HepG2 (cell line): ENCODE measurements at regions not wholly inside any gene's neighbourhood (a gene's known extent, or its start where the extent isn't known, plus 50 kb on each side); places are given as distances from the start of the nearest gene placed in this dataset.

Experiments used
- HHEX ChIP-seq: IDR thresholded peaks from 2 replicates; pipeline ENCODE4 v1.6.1; 2016; ENCODE audit warnings: control low read depth
- LCORL ChIP-seq, 2 experiments: fragments of 450-650 bp in 1 of 2; sonication (generic) in 1 of 2; formaldehyde crosslinking in 1 of 2; IDR thresholded peaks; 2 replicates each; pipeline versions ENCODE4 v1.5.0 to v1.6.1; 2017 to 2020; ENCODE audit warnings: antibody characterized with exemption in 1 of 2, missing genetic modification reagents in 1 of 2
- MAFG ChIP-seq: sonication (generic); formaldehyde crosslinking; IDR thresholded peaks from 2 replicates; pipeline ENCODE4 v1.5.1; 2020; ENCODE audit warnings: mild to moderate bottlenecking, missing genetic modification reagents
- PTBP1 ChIP-seq: fragments of 200-400 bp; formaldehyde crosslinking; IDR thresholded peaks from 2 replicates; pipeline ENCODE4 v1.6.1; 2018; ENCODE audit warnings: low read length, low read depth; ENCODE audit not compliant: poor library complexity, severe bottlenecking
- RAD21 ChIP-seq: fragments of 450-650 bp; formaldehyde crosslinking; IDR thresholded peaks from 2 replicates; pipeline ENCODE4 v1.5.0; 2020; ENCODE audit warnings: mild to moderate bottlenecking
- SMC3 ChIP-seq: IDR thresholded peaks from 2 replicates; pipeline ENCODE4 v1.6.1; 2011; ENCODE audit warnings: low read length, improper control_type of control experiment
- TCF7 ChIP-seq: sonication (generic); IDR thresholded peaks from 2 replicates; pipeline ENCODE4 v1.6.1; 2016; ENCODE audit warnings: antibody characterized with exemption, low read depth
- XRCC5 ChIP-seq: fragments of 200-400 bp; formaldehyde crosslinking; optimal IDR thresholded peaks from 2 replicates; pipeline ENCODE3; 2017; ENCODE audit warnings: mild to moderate bottlenecking, low read length
- ZBTB3 ChIP-seq: sonication (generic); formaldehyde crosslinking; IDR thresholded peaks from 2 replicates; pipeline ENCODE4 v1.4.0; 2020; ENCODE audit warnings: low read depth, mild to moderate bottlenecking, moderate library complexity, missing genetic modification reagents, borderline replicate concordance
- ZMYM3 ChIP-seq: sonication (generic); formaldehyde crosslinking; IDR thresholded peaks from 2 replicates; pipeline ENCODE4 v1.5.1; 2020; ENCODE audit warnings: mild to moderate bottlenecking, missing genetic modification reagents
- ZNF121 ChIP-seq: sonication (generic); formaldehyde crosslinking; IDR thresholded peaks from 2 replicates; pipeline ENCODE4 v1.5.0; 2020; ENCODE audit warnings: mild to moderate bottlenecking, missing genetic modification reagents
- ZNF34 ChIP-seq: sonication (generic); formaldehyde crosslinking; IDR thresholded peaks from 2 replicates; pipeline ENCODE4 v1.4.0; 2020; ENCODE audit warnings: mild to moderate bottlenecking, missing genetic modification reagents, borderline replicate concordance
- ZNF703 ChIP-seq: sonication (generic); formaldehyde crosslinking; IDR thresholded peaks from 2 replicates; pipeline ENCODE4 v1.5.1; 2020; ENCODE audit warnings: missing genetic modification reagents, mild to moderate bottlenecking, moderate library complexity, borderline replicate concordance
- TF ChIP-seq, protein P1 (sequence below): sonication (generic); formaldehyde crosslinking; IDR thresholded peaks from 2 replicates; pipeline ENCODE4 v1.4.0; 2020; ENCODE audit warnings: missing genetic modification reagents
- TF ChIP-seq, protein P2 (sequence below): sonication (generic); formaldehyde crosslinking; IDR thresholded peaks from 2 replicates; pipeline ENCODE4 v1.8.1; 2023; ENCODE audit warnings: mild to moderate bottlenecking, missing genetic modification reagents
- TF ChIP-seq, protein P3 (sequence below): sonication (generic); formaldehyde crosslinking; IDR thresholded peaks from 2 replicates; pipeline ENCODE4 v1.4.0; 2020; ENCODE audit warnings: missing genetic modification reagents
- TF ChIP-seq, protein P4 (sequence below): sonication (generic); formaldehyde crosslinking; IDR thresholded peaks from 2 replicates; pipeline ENCODE4 v1.5.0; 2020; ENCODE audit warnings: mild to moderate bottlenecking, missing genetic modification reagents, moderate library complexity
- TF ChIP-seq, protein P5 (sequence below): sonication (generic); formaldehyde crosslinking; conservative IDR thresholded peaks from 2 replicates; pipeline ENCODE4 v1.4.0; 2020; ENCODE audit warnings: missing genetic modification reagents
- TF ChIP-seq, protein P6 (sequence below): sonication (generic); formaldehyde crosslinking; IDR thresholded peaks from 2 replicates; pipeline ENCODE4 v1.8.0; 2023; ENCODE audit warnings: mild to moderate bottlenecking, missing genetic modification reagents

DNA sequence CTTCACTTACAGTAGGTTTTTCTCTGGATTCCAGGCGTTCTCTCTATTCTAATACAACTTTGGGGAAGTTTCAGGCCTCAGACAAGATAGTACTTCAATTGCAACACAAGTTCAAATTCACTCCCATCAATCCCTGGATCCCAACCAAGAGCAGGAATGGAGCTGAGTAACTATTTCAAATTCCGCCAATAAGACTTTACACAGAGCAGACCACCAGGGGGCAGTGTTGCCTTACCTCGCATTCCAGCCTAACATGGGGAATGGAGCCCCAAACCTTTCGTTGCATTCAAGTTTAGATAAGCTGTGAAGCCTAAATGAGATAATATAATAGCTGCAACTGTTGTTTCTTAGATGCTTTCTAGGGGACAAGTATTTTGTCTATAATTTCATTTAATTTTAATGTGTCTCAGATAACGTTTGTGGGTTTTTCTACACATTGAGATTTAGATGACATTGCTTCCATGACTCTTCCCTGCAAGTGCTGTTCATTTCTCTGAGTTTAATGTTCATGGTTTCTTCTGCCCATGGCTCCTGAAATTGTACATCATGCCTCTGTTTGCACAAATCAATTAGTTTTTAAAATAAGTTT, 186.7 kb downstream of the NSUN3 start (continued):
- TF ChIP-seq ZBTB3: no peak
- TF ChIP-seq, protein P1, sequence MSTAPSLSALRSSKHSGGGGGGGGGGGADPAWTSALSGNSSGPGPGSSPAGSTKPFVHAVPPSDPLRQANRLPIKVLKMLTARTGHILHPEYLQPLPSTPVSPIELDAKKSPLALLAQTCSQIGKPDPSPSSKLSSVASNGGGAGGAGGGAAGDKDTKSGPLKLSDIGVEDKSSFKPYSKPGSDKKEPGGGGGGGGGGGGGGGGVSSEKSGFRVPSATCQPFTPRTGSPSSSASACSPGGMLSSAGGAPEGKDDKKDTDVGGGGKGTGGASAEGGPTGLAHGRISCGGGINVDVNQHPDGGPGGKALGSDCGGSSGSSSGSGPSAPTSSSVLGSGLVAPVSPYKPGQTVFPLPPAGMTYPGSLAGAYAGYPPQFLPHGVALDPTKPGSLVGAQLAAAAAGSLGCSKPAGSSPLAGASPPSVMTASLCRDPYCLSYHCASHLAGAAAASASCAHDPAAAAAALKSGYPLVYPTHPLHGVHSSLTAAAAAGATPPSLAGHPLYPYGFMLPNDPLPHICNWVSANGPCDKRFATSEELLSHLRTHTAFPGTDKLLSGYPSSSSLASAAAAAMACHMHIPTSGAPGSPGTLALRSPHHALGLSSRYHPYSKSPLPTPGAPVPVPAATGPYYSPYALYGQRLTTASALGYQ (CRISPR knock-in tag): no peak
- no peak for TF ChIP-seq HHEX (CRISPR knock-in tag)
- TF ChIP-seq ZNF121 (CRISPR knock-in tag): no peak
- TF ChIP-seq, protein P2, sequence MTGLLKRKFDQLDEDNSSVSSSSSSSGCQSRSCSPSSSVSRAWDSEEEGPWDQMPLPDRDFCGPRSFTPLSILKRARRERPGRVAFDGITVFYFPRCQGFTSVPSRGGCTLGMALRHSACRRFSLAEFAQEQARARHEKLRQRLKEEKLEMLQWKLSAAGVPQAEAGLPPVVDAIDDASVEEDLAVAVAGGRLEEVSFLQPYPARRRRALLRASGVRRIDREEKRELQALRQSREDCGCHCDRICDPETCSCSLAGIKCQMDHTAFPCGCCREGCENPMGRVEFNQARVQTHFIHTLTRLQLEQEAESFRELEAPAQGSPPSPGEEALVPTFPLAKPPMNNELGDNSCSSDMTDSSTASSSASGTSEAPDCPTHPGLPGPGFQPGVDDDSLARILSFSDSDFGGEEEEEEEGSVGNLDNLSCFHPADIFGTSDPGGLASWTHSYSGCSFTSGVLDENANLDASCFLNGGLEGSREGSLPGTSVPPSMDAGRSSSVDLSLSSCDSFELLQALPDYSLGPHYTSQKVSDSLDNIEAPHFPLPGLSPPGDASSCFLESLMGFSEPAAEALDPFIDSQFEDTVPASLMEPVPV (CRISPR knock-in tag): no peak
- TF ChIP-seq, protein P3, sequence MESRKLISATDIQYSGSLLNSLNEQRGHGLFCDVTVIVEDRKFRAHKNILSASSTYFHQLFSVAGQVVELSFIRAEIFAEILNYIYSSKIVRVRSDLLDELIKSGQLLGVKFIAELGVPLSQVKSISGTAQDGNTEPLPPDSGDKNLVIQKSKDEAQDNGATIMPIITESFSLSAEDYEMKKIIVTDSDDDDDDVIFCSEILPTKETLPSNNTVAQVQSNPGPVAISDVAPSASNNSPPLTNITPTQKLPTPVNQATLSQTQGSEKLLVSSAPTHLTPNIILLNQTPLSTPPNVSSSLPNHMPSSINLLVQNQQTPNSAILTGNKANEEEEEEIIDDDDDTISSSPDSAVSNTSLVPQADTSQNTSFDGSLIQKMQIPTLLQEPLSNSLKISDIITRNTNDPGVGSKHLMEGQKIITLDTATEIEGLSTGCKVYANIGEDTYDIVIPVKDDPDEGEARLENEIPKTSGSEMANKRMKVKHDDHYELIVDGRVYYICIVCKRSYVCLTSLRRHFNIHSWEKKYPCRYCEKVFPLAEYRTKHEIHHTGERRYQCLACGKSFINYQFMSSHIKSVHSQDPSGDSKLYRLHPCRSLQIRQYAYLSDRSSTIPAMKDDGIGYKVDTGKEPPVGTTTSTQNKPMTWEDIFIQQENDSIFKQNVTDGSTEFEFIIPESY (CRISPR knock-in tag): no peak
- TF ChIP-seq LCORL (IDR thresholded peaks at IDR 0.05): no peak
- no peak for TF ChIP-seq LCORL (CRISPR knock-in tag; IDR thresholded peaks at IDR 0.05)
- TF ChIP-seq SMC3: peak; percentile 66; the same call in 1 of the 2 replicates
- TF ChIP-seq MAFG: no peak
- TF ChIP-seq, protein P4, sequence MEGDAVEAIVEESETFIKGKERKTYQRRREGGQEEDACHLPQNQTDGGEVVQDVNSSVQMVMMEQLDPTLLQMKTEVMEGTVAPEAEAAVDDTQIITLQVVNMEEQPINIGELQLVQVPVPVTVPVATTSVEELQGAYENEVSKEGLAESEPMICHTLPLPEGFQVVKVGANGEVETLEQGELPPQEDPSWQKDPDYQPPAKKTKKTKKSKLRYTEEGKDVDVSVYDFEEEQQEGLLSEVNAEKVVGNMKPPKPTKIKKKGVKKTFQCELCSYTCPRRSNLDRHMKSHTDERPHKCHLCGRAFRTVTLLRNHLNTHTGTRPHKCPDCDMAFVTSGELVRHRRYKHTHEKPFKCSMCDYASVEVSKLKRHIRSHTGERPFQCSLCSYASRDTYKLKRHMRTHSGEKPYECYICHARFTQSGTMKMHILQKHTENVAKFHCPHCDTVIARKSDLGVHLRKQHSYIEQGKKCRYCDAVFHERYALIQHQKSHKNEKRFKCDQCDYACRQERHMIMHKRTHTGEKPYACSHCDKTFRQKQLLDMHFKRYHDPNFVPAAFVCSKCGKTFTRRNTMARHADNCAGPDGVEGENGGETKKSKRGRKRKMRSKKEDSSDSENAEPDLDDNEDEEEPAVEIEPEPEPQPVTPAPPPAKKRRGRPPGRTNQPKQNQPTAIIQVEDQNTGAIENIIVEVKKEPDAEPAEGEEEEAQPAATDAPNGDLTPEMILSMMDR: peak; percentile 86
- TF ChIP-seq, protein P5, sequence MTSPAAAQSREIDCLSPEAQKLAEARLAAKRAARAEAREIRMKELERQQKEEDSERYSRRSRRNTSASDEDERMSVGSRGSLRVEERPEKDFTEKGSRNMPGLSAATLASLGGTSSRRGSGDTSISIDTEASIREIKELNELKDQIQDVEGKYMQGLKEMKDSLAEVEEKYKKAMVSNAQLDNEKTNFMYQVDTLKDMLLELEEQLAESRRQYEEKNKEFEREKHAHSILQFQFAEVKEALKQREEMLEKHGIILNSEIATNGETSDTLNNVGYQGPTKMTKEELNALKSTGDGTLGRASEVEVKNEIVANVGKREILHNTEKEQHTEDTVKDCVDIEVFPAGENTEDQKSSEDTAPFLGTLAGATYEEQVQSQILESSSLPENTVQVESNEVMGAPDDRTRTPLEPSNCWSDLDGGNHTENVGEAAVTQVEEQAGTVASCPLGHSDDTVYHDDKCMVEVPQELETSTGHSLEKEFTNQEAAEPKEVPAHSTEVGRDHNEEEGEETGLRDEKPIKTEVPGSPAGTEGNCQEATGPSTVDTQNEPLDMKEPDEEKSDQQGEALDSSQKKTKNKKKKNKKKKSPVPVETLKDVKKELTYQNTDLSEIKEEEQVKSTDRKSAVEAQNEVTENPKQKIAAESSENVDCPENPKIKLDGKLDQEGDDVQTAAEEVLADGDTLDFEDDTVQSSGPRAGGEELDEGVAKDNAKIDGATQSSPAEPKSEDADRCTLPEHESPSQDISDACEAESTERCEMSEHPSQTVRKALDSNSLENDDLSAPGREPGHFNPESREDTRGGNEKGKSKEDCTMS (CRISPR knock-in tag): no peak
- TF ChIP-seq RAD21 (CRISPR knock-in tag): peak; percentile 54; the same call in 1 of the 2 replicates
- TF ChIP-seq ZNF34 (CRISPR knock-in tag): no peak
- peak; percentile 23 for TF ChIP-seq XRCC5
- TF ChIP-seq, protein P6, sequence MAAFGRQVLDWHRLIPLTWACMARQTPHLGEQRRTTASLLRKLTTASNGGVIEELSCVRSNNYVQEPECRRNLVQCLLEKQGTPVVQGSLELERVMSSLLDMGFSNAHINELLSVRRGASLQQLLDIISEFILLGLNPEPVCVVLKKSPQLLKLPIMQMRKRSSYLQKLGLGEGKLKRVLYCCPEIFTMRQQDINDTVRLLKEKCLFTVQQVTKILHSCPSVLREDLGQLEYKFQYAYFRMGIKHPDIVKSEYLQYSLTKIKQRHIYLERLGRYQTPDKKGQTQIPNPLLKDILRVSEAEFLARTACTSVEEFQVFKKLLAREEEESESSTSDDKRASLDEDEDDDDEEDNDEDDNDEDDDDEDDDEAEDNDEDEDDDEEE (CRISPR knock-in tag): no peak
- TF ChIP-seq PTBP1: no peak
- TF ChIP-seq TCF7: no peak
- TF ChIP-seq ZNF703: no peak
- TF ChIP-seq ZMYM3 (CRISPR knock-in tag): no peak
